Erythroblast (primary cell): ENCODE measurements at regions not wholly inside any gene's neighbourhood (a gene's known extent, or its start where the extent isn't known, plus 50 kb on each side); places are given as distances from the start of the nearest gene placed in this dataset.

Source experiments
- DNase-seq, 2 experiments: peaks; one replicate each; lab custom pipeline; 2025; lab: John Stamatoyannopoulos, UW
- GATA1 ChIP-seq: IDR thresholded peaks from 2 replicates; pipeline ENCODE4 v1.6.1; 2011; ENCODE audit warnings: low read depth, mild to moderate bottlenecking, control low read depth, low read length, moderate library complexity
- POLR2A ChIP-seq: IDR thresholded peaks from 2 replicates; pipeline ENCODE4 v1.6.1; 2011; ENCODE audit warnings: mild to moderate bottlenecking, low read length

GRCh38 chr6:133764008-133764753 is 124.7 kb upstream of the TCF21 start:
- no peak for DNase-seq
- TF ChIP-seq GATA1 = no peak
- no peak for TF ChIP-seq POLR2A

- no peak for TF ChIP-seq POLR2A
- no peak for TF ChIP-seq GATA1
Observed at GRCh38 chr6:133764754-133765208, 124.1 kb upstream of the TCF21 start.

GRCh38 chr6:133767357-133767970 is 121.4 kb upstream of the TCF21 start:
- TF ChIP-seq POLR2A (no peak), GATA1 (no peak)
- no peak for DNase-seq

More at GRCh38 chr6:133764754-133765208, 124.1 kb upstream of the TCF21 start:
- no peak for DNase-seq

- no peak for DNase-seq
- no peak for TF ChIP-seq POLR2A
- no peak for TF ChIP-seq GATA1
Observed at GRCh38 chr6:133768656-133769295, 120.1 kb upstream of the TCF21 start.

- TF ChIP-seq POLR2A = no peak
- TF ChIP-seq GATA1 = no peak
- no peak for DNase-seq
Observed at GRCh38 chr6:133769463-133769862, 119.5 kb upstream of the TCF21 start.

- TF ChIP-seq GATA1 (no peak), POLR2A (no peak)
- DNase-seq = no peak
Observed at GRCh38 chr6:133772567-133772966, 116.3 kb upstream of the TCF21 start.

- DNase-seq = no peak
- TF ChIP-seq GATA1 = no peak
- no peak for TF ChIP-seq POLR2A
Observed at GRCh38 chr6:133773776-133774175, 115.1 kb upstream of the TCF21 start.

GRCh38 chr6:133774356-133774755 is 114.6 kb upstream of the TCF21 start:
- DNase-seq = no peak

GRCh38 chr6:133778414-133779130 is 110.3 kb upstream of the TCF21 start:
- TF ChIP-seq POLR2A = no peak
- TF ChIP-seq GATA1 = no peak
- DNase-seq = no peak

More at GRCh38 chr6:133774356-133774755, 114.6 kb upstream of the TCF21 start:
- no peak for TF ChIP-seq GATA1

- DNase-seq = no peak
- TF ChIP-seq POLR2A = no peak
- TF ChIP-seq GATA1 = no peak
Observed at GRCh38 chr6:133779916-133780695, 108.8 kb upstream of the TCF21 start.

GRCh38 chr6:133786016-133786415 is 102.9 kb upstream of the TCF21 start:
- no peak for DNase-seq
- TF ChIP-seq POLR2A (no peak), GATA1 (no peak)

GRCh38 chr6:133787122-133787521 is 101.8 kb upstream of the TCF21 start:
- no peak for TF ChIP-seq POLR2A
- no peak for TF ChIP-seq GATA1
- DNase-seq = no peak
